KBM-7 (cell line): ENCODE measurements at regions not wholly inside any gene's neighbourhood (a gene's known extent, or its start where the extent isn't known, plus 50 kb on each side); places are given as distances from the start of the nearest gene placed in this dataset.

ENCODE experiments used
- DNase-seq: peaks from one replicate; pipeline ENCODE4 v3.0.0-alpha.2; 2015
- in situ Hi-C: fragments of 300-500 bp; cut with MboI; formaldehyde crosslinking; loops from 2 replicates; pipeline ENCODE4 v1.14.3; 2020; ENCODE audit warnings: low sequenced_read_pairs, low pct_unique_long_range_greater_than_20kb, mixed read lengths

- in situ Hi-C loops, result no loop called here
- no peak for DNase-seq
Observed at GRCh38 chr13:105089858-105090643, 1445.4 kb downstream of the EFNB2 start.

DNA sequence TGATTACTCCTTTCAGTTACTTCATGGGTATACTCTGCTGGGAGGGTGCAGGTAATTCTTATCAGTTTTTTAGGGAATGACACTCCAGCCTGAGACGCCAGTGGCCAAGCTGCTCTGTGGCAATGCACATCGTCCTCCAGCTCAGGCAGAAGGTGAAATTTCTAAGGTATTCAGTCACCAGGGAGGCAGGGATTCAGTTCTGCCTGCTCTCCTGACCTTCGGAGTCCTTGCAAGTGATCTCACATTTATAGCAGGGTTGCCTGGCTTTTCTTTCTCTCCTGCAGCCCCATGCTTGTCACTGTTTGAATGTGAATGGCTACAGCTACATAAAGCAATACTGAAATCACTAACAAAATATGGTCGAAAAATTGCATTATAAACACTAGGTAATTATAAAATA lies 1447.5 kb downstream of the EFNB2 start:
- in situ Hi-C loops, result no loop called here
- no peak for DNase-seq

GRCh38 chr13:105084931-105085330 lies 1450.5 kb downstream of the EFNB2 start:
- in situ Hi-C loops, result no loop called here
- DNase-seq, result no peak

DNA sequence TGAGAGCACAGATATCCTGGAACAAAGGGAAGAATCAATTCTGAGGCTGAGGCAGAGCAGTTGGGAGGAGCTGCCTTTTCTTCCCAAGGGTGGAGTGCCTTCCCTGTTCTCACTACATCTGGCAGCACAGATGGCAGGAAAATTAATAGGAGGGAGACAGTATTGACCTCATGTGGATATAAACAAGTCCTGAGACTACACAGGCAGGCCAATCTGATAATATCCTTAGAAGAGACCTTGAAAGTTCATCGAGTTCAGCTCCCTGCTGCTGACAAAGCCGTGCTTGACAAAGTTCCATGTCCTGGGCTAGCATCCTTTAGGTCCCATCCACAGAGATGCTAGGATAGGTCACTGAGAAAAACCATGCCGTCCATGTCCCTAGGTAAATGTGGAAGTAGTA lies 1451.5 kb downstream of the EFNB2 start:
- in situ Hi-C loops, result no loop called here
- DNase-seq, result no peak

GRCh38 chr13:105074755-105075154 lies 1460.7 kb downstream of the EFNB2 start:
- in situ Hi-C loops, result no loop called here
- no peak for DNase-seq

GRCh38 chr13:105073041-105073440 lies 1462.4 kb downstream of the EFNB2 start:
- in situ Hi-C loops, result no loop called here
- DNase-seq, result no peak

- DNase-seq, result no peak
- in situ Hi-C loops, result no loop called here
Observed at GRCh38 chr13:105070452-105070851, 1465.0 kb downstream of the EFNB2 start.

- no peak for DNase-seq
- in situ Hi-C loops, result no loop called here
Observed at GRCh38 chr13:105069106-105069505, 1466.4 kb downstream of the EFNB2 start.

GRCh38 chr13:105063676-105064075 lies 1471.8 kb downstream of the EFNB2 start:
- DNase-seq, result no peak
- in situ Hi-C loops, result no loop called here

DNA sequence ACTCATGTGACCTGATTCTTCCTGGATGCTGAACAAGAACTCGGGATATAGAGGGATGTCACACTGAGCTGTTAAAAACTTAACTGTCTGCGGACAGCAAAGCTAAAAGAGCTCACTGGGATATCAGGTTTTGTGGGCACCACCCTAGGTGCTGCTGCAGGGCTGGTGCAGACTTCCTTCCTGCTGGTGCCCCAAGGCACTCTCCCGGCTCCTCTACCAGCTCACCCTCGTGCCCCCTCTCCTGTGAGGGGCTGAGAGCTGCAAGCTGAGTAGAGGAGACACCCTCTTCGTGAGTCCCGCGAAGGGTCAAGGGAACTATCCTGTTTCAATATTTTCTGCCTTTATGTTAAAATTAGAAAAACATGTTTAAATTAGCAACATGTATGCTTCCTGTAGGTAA lies 1475.7 kb downstream of the EFNB2 start:
- in situ Hi-C loops, result no loop called here
- no peak for DNase-seq

DNA sequence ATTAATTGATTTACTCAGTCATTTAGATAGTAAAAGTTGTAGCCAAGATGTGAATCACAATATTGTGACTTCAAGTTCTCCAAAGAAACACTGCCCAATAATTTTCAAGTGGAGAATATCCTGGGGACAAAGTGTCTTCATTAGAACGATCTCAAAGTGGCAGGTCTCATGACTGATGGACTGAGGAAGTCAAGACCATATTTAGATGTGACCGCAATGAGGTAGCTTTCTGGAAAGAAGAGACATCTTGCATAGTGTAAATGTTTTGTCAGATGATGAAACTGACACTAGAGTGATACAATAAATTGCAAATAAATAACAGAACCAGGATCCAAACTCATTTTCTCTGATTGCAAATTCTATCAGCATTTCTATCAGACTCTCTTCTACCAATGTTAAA lies 1476.9 kb downstream of the EFNB2 start:
- no peak for DNase-seq
- in situ Hi-C loops, result no loop called here

GRCh38 chr13:105052711-105053110 lies 1482.8 kb downstream of the EFNB2 start:
- DNase-seq, result no peak
- in situ Hi-C loops, result no loop called here

DNA sequence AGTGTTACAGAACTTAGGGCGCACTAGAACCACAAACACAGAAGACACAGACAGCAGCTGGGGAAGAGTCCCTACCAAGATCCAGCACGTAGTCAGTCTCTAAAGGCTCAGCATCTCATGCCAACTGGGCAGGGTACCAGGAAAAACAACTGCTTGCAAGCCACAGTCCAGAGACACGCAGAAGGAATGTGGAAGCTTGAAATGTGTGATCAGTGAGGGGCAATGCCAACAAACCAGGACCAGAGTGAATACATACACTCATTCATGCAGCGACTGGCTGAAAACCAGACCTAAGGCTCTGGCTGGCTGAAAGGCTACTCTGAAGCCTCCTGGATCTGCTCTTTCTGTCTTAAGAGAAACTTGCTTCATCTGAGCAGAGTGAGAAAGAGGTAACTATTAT lies 1484.8 kb downstream of the EFNB2 start:
- no peak for DNase-seq
- in situ Hi-C loops, result no loop called here

GRCh38 chr13:105048677-105049076 lies 1486.8 kb downstream of the EFNB2 start:
- no peak for DNase-seq
- in situ Hi-C loops, result no loop called here

- DNase-seq, result no peak
- in situ Hi-C loops, result no loop called here
Observed at GRCh38 chr13:105047676-105048295, 1487.7 kb downstream of the EFNB2 start.

GRCh38 chr13:105037110-105037509 lies 1498.4 kb downstream of the EFNB2 start:
- in situ Hi-C loops, result no loop called here
- no peak for DNase-seq

DNA sequence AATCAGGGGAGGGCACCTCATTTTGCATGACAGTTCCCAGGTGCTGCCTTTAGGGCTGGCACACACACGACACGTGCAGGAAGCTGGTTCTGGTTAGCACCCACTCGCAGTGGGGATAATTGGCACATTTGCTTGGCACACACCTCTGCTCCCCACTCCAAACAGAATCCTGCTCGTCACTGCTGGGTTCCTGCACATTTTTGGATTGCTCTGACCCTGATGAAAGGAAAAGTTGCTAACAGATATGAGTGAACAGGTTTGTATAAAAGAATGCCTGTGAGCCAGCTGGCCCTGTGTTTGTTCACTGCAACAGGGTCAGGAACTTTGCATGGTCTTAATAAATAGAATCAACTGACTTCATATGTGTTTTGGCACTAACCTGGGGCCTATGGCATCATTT lies 1500.4 kb downstream of the EFNB2 start:
- in situ Hi-C loops, result no loop called here

GRCh38 chr13:105033999-105034398 lies 1501.5 kb downstream of the EFNB2 start:
- in situ Hi-C loops, result no loop called here
- no peak for DNase-seq

More for the DNA sequence above, 1500.4 kb downstream of the EFNB2 start:
- no peak for DNase-seq

- DNase-seq, result no peak
- in situ Hi-C loops, result no loop called here
Observed at GRCh38 chr13:105031306-105031705, 1504.2 kb downstream of the EFNB2 start.

- in situ Hi-C loops, result no loop called here
- DNase-seq, result no peak
Observed at GRCh38 chr13:105030851-105031250, 1504.6 kb downstream of the EFNB2 start.

GRCh38 chr13:105019073-105019472 lies 1516.4 kb downstream of the EFNB2 start:
- in situ Hi-C loops, result no loop called here
- DNase-seq, result no peak
